CD4-positive, alpha-beta T cell treated with Interleukin-17A for 4 hours (primary cell): ENCODE measurements at regions not wholly inside any gene's neighbourhood (a gene's known extent, or its start where the extent isn't known, plus 50 kb on each side); places are given as distances from the start of the nearest gene placed in this dataset.
"Not testable (repeated sequence)": the region's sequence is repeated elsewhere in the genome, so short reads cannot be mapped to it uniquely, and the experiment has no call there.

Experiments
- DNase-seq: peaks from one replicate; pipeline ENCODE4 v3.0.0-alpha.2; 2020; ENCODE audit warnings: mixed read lengths

GRCh38 chr5:82532075-82532474, 253.9 kb upstream of the RPS23 start:
- DNase-seq: not testable (repeated sequence)

GRCh38 chr5:82526540-82526939, 248.4 kb upstream of the RPS23 start:
- DNase-seq: no peak

- DNase-seq: no peak
Measured at GRCh38 chr5:82525626-82526025, 247.5 kb upstream of the RPS23 start.

- DNase-seq: no peak
Measured at GRCh38 chr5:82523633-82524032, 245.5 kb upstream of the RPS23 start.

- DNase-seq: no peak
Measured at GRCh38 chr5:82522897-82523296, 244.7 kb upstream of the RPS23 start.

- DNase-seq: no peak
Measured at GRCh38 chr5:82521431-82522051, 243.4 kb upstream of the RPS23 start.

GRCh38 chr5:82519558-82519957, 241.4 kb upstream of the RPS23 start:
- DNase-seq: no peak

- no peak for DNase-seq
Measured at GRCh38 chr5:82517544-82518075, 239.5 kb upstream of the RPS23 start.

- no peak for DNase-seq
Measured at GRCh38 chr5:82513738-82514137, 235.6 kb upstream of the RPS23 start.

- no peak for DNase-seq
Measured at GRCh38 chr5:82512025-82512424, 233.9 kb upstream of the RPS23 start.

GRCh38 chr5:82511134-82511533, 233.0 kb upstream of the RPS23 start:
- no peak for DNase-seq

- DNase-seq: no peak
Measured at GRCh38 chr5:82509762-82510161, 231.6 kb upstream of the RPS23 start.

GRCh38 chr5:82506390-82506789, 228.2 kb upstream of the RPS23 start:
- not testable (repeated sequence) for DNase-seq

GRCh38 chr5:82499725-82500244, 221.6 kb upstream of the RPS23 start:
- no peak for DNase-seq

GRCh38 chr5:82497242-82497641, 219.1 kb upstream of the RPS23 start:
- DNase-seq: no peak

- no peak for DNase-seq
Measured at GRCh38 chr5:82494942-82495341, 216.8 kb upstream of the RPS23 start.

GRCh38 chr5:82493221-82493620, 215.1 kb upstream of the RPS23 start:
- DNase-seq: no peak

GRCh38 chr5:82491397-82491796, 213.2 kb upstream of the RPS23 start:
- DNase-seq: no peak

GRCh38 chr5:82489683-82490082, 211.5 kb upstream of the RPS23 start:
- DNase-seq: no peak

- no peak for DNase-seq
Measured at GRCh38 chr5:82487131-82487530, 209.0 kb upstream of the RPS23 start.

- no peak for DNase-seq
Measured at GRCh38 chr5:82480331-82480730, 202.2 kb upstream of the RPS23 start.

GRCh38 chr5:82476155-82476554, 198.0 kb upstream of the RPS23 start:
- no peak for DNase-seq

- no peak for DNase-seq
Measured at GRCh38 chr5:82473262-82473661, 195.1 kb upstream of the RPS23 start.

- no peak for DNase-seq
Measured at GRCh38 chr5:82470185-82470994, 192.2 kb upstream of the RPS23 start.
